Ectodermal cell (in vitro differentiated cells): ENCODE measurements at regions not wholly inside any gene's neighbourhood (a gene's known extent, or its start where the extent isn't known, plus 50 kb on each side); places are given as distances from the start of the nearest gene placed in this dataset.

Source experiments
- H3K27ac ChIP-seq: 2 replicates; pipeline ENCODE4 v1.7.0; 2013; ENCODE audit warnings: mild to moderate bottlenecking, low read depth, low read length; ENCODE audit not compliant: insufficient read depth, poor library complexity, severe bottlenecking
- H3K27me3 ChIP-seq: 2 replicates; pipeline ENCODE4 v1.7.0; 2013; ENCODE audit warnings: mild to moderate bottlenecking, low read length; ENCODE audit not compliant: insufficient read depth, control insufficient read depth, poor library complexity, severe bottlenecking
- H3K36me3 ChIP-seq: one replicate; pipeline ENCODE4 v1.7.0; 2013; ENCODE audit warnings: low read length; ENCODE audit not compliant: control insufficient read depth, insufficient read depth
- H3K4me1 ChIP-seq: one replicate; pipeline ENCODE4 v1.7.0; 2013; ENCODE audit warnings: low read length; ENCODE audit not compliant: control insufficient read depth, insufficient read depth
- H3K4me3 ChIP-seq: 2 replicates; pipeline ENCODE4 v1.7.0; 2013; ENCODE audit warnings: low read depth, low read length, control low read depth; ENCODE audit not compliant: insufficient read depth
- H3K9me3 ChIP-seq: 2 replicates; pipeline ENCODE4 v1.7.0; 2013; ENCODE audit warnings: mild to moderate bottlenecking, low read length, moderate library complexity; ENCODE audit not compliant: control insufficient read depth
- WGBS, 2 experiments: methylation state at CpG; one replicate each; pipeline ENCODE4 v1.1.7; 2013; ENCODE audit warnings: missing lambda C conversion rate in 2 of 2; 5-methylcytosine and 5-hydroxymethylcytosine counted together

GRCh38 chr6:22696481-22696880 lies 127.1 kb downstream of the HDGFL1 start:
- H3K4me1 ChIP-seq, result peaks cover 24% of the 10 kb centered on the region
- no peak overlapping the region for H3K4me3 ChIP-seq
- 91 to 97% methylated on average over 3 to 4 of the region's 4 CpGs for WGBS, 2 experiments
- no peak overlapping the region for H3K27ac ChIP-seq
- H3K36me3 ChIP-seq, result no peaks in the 10 kb centered on the region
- H3K27me3 ChIP-seq, result no peaks in the 10 kb centered on the region
- no peaks in the 10 kb centered on the region for H3K9me3 ChIP-seq

GRCh38 chr6:22697306-22697705 lies 127.9 kb downstream of the HDGFL1 start:
- 95 to 100% methylated on average over 1 to 2 of the region's 2 CpGs for WGBS, 2 experiments
- H3K9me3 ChIP-seq, result no peaks in the 10 kb centered on the region
- H3K4me1 ChIP-seq, result peaks cover 24% of the 10 kb centered on the region
- H3K27ac ChIP-seq, result no peak overlapping the region
- H3K4me3 ChIP-seq, result no peak overlapping the region
- H3K27me3 ChIP-seq, result no peaks in the 10 kb centered on the region
- H3K36me3 ChIP-seq, result no peaks in the 10 kb centered on the region

GRCh38 chr6:22699151-22699550 lies 129.8 kb downstream of the HDGFL1 start:
- H3K36me3 ChIP-seq, result no peaks in the 10 kb centered on the region
- peak overlapping the region; percentile 68 for H3K27ac ChIP-seq
- peaks cover 24% of the 10 kb centered on the region for H3K4me1 ChIP-seq
- no peaks in the 10 kb centered on the region for H3K9me3 ChIP-seq
- no peaks in the 10 kb centered on the region for H3K27me3 ChIP-seq
- 46 to 63% methylated on average over 6 of the region's 6 CpGs for WGBS, 2 experiments
- H3K4me3 ChIP-seq, result no peak overlapping the region

GRCh38 chr6:22706651-22707050 lies 137.3 kb downstream of the HDGFL1 start:
- no peaks in the 10 kb centered on the region for H3K27me3 ChIP-seq
- no peak overlapping the region for H3K27ac ChIP-seq
- WGBS, 2 experiments, result 78 to 82% methylated on average over 5 of the region's 5 CpGs
- H3K36me3 ChIP-seq, result no peaks in the 10 kb centered on the region
- H3K9me3 ChIP-seq, result no peaks in the 10 kb centered on the region
- H3K4me1 ChIP-seq, result no peaks in the 10 kb centered on the region
- no peak overlapping the region for H3K4me3 ChIP-seq

GRCh38 chr6:22708469-22708868 lies 139.1 kb downstream of the HDGFL1 start:
- Histone ChIP-seq H3K27ac (no peak overlapping the region), H3K9me3 (no peaks in the 10 kb centered on the region)

GRCh38 chr6:22709803-22710202 lies 140.4 kb downstream of the HDGFL1 start:
- Histone ChIP-seq H3K4me1 (no peaks in the 10 kb centered on the region), H3K27ac (no peak overlapping the region), H3K4me3 (no peak overlapping the region), H3K27me3 (no peaks in the 10 kb centered on the region), H3K9me3 (no peaks in the 10 kb centered on the region), H3K36me3 (no peaks in the 10 kb centered on the region)
- 91 to 93% methylated on average over 3 of the region's 3 CpGs for WGBS, 2 experiments

More at GRCh38 chr6:22708469-22708868, 139.1 kb downstream of the HDGFL1 start:
- 95 to 96% methylated on average over 2 of the region's 2 CpGs for WGBS, 2 experiments
- Histone ChIP-seq H3K4me3 (no peak overlapping the region), H3K4me1 (no peaks in the 10 kb centered on the region), H3K36me3 (no peaks in the 10 kb centered on the region), H3K27me3 (no peaks in the 10 kb centered on the region)

- WGBS, 2 experiments, result 91 to 95% methylated on average over 1 of the region's 1 CpG
- Histone ChIP-seq H3K27ac (no peak overlapping the region), H3K27me3 (no peaks in the 10 kb centered on the region), H3K4me1 (no peaks in the 10 kb centered on the region), H3K9me3 (no peaks in the 10 kb centered on the region), H3K36me3 (no peaks in the 10 kb centered on the region), H3K4me3 (no peak overlapping the region)
Measured at GRCh38 chr6:22716721-22717120, 147.4 kb downstream of the HDGFL1 start.

GRCh38 chr6:22717915-22718314 lies 148.5 kb downstream of the HDGFL1 start:
- H3K27me3 ChIP-seq, result no peaks in the 10 kb centered on the region
- H3K36me3 ChIP-seq, result no peaks in the 10 kb centered on the region
- 86 to 88% methylated on average over 5 of the region's 5 CpGs for whole genome bisulfite sequencing, 2 experiments
- H3K9me3 ChIP-seq, result no peaks in the 10 kb centered on the region
- no peak overlapping the region for H3K4me3 ChIP-seq
- H3K27ac ChIP-seq, result no peak overlapping the region
- H3K4me1 ChIP-seq, result no peaks in the 10 kb centered on the region

- Histone ChIP-seq H3K4me3 (no peak overlapping the region), H3K27ac (no peak overlapping the region), H3K4me1 (no peaks in the 10 kb centered on the region), H3K9me3 (peaks cover 6% of the 10 kb centered on the region), H3K36me3 (no peaks in the 10 kb centered on the region), H3K27me3 (no peaks in the 10 kb centered on the region)
- WGBS, 2 experiments, result 91 to 96% methylated on average over 1 of the region's 1 CpG
Measured at GRCh38 chr6:22722913-22723312, 153.5 kb downstream of the HDGFL1 start.

GRCh38 chr6:22726966-22727365 lies 157.6 kb downstream of the HDGFL1 start:
- Histone ChIP-seq H3K4me3 (no peak overlapping the region), H3K9me3 (peaks cover 6% of the 10 kb centered on the region), H3K4me1 (no peaks in the 10 kb centered on the region), H3K36me3 (no peaks in the 10 kb centered on the region), H3K27me3 (no peaks in the 10 kb centered on the region), H3K27ac (no peak overlapping the region)
- 75 to 100% methylated on average over 1 to 4 of the region's 4 CpGs for WGBS, 2 experiments

GRCh38 chr6:22727710-22728109 lies 158.3 kb downstream of the HDGFL1 start:
- Histone ChIP-seq H3K4me3 (no peak overlapping the region), H3K9me3 (peaks cover 6% of the 10 kb centered on the region), H3K27ac (no peak overlapping the region), H3K36me3 (no peaks in the 10 kb centered on the region), H3K4me1 (no peaks in the 10 kb centered on the region), H3K27me3 (no peaks in the 10 kb centered on the region)
- WGBS, 2 experiments, result 92 to 97% methylated on average over 5 to 6 of the region's 6 CpGs
